ENCODE measurements at regions not wholly inside any gene's neighbourhood (a gene's known extent, or its start where the extent isn't known, plus 50 kb on each side); places are given as distances from the start of the nearest gene placed in this dataset.
"Not testable (repeated sequence)": the region's sequence is repeated elsewhere in the genome, so short reads cannot be mapped to it uniquely, and the experiment has no call there.

GRCh38 chr14:105971593-105972500 lies 445.5 kb downstream of the TMEM121 start:
- DNase-seq (ENCODE audit: low read depth): no peak

- DNase-seq (ENCODE audit: low read depth): peak; percentile 57
Measured at GRCh38 chr14:105974902-105975301, 448.5 kb downstream of the TMEM121 start.

- no peak for DNase-seq (ENCODE audit: low read depth)
Measured at GRCh38 chr14:105978618-105979295, 452.4 kb downstream of the TMEM121 start.

- no peak for DNase-seq (ENCODE audit: low read depth)
Measured at GRCh38 chr14:105979446-105979845, 453.1 kb downstream of the TMEM121 start.

GRCh38 chr14:105980224-105980623 lies 453.8 kb downstream of the TMEM121 start:
- DNase-seq (ENCODE audit: low read depth): no peak

- not testable (repeated sequence) for DNase-seq (ENCODE audit: low read depth)
Measured at GRCh38 chr14:105981517-105982302, 455.3 kb downstream of the TMEM121 start.

- no peak for DNase-seq (ENCODE audit: low read depth)
Measured at GRCh38 chr14:105982664-105983063, 456.3 kb downstream of the TMEM121 start.

GRCh38 chr14:105986894-105987284 lies 460.5 kb downstream of the TMEM121 start:
- DNase-seq (ENCODE audit: low read depth): no peak

- DNase-seq (ENCODE audit: low read depth): no peak
Measured at GRCh38 chr14:105987563-105987962, 461.2 kb downstream of the TMEM121 start.

GRCh38 chr14:105989566-105990302 lies 463.4 kb downstream of the TMEM121 start:
- no peak for DNase-seq (ENCODE audit: low read depth)

- DNase-seq (ENCODE audit: low read depth): not testable (repeated sequence)
Measured at GRCh38 chr14:105991677-105992076, 465.3 kb downstream of the TMEM121 start.

GRCh38 chr14:105993814-105994213 lies 467.4 kb downstream of the TMEM121 start:
- no peak for DNase-seq (ENCODE audit: low read depth)

- not testable (repeated sequence) for DNase-seq (ENCODE audit: low read depth)
Measured at GRCh38 chr14:105995011-105995710, 468.8 kb downstream of the TMEM121 start.

- not testable (repeated sequence) for DNase-seq (ENCODE audit: low read depth)
Measured at GRCh38 chr14:105998597-105998996, 472.2 kb downstream of the TMEM121 start.

- no peak for DNase-seq (ENCODE audit: low read depth)
Measured at GRCh38 chr14:105999361-106000028, 473.1 kb downstream of the TMEM121 start.

GRCh38 chr14:106000029-106000511 lies 473.7 kb downstream of the TMEM121 start:
- not testable (repeated sequence) for DNase-seq (ENCODE audit: low read depth)

- DNase-seq (ENCODE audit: low read depth): not testable (repeated sequence)
Measured at GRCh38 chr14:106001277-106001676, 474.9 kb downstream of the TMEM121 start.

GRCh38 chr14:106003351-106003750 lies 477.0 kb downstream of the TMEM121 start:
- no peak for DNase-seq (ENCODE audit: low read depth)

GRCh38 chr14:106004937-106005795 lies 478.8 kb downstream of the TMEM121 start:
- DNase-seq (ENCODE audit: low read depth): peak; percentile 71
